ENCODE measurements at regions not wholly inside any gene's neighbourhood (a gene's known extent, or its start where the extent isn't known, plus 50 kb on each side); places are given as distances from the start of the nearest gene placed in this dataset.
"Not testable (repeated sequence)": the region's sequence is repeated elsewhere in the genome, so short reads cannot be mapped to it uniquely, and the experiment has no call there.

DNA sequence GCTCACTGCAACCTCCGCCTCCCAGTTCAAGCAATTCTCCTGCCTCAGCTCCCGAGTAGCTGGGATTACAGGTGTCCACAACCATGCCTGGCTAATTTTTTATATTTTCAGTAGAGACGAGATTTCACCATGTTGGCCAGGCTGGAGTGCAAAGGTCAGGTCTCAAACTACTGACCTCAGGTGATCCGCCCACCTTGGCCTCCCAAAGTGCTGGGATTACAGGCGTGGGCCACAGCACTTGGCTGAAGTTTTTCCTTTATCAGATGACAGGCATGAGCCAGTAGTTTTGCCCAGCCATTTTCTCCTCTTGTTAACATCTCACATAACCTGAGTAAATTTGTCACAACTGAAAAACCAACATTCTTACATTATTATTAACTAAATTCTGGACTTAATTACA, 470.7 kb upstream of the C16orf82 start:
- H3K4me1 Mint-ChIP-seq, H3K9me3 Mint-ChIP-seq, H3K4me3 Mint-ChIP-seq: not testable (repeated sequence)

DNA sequence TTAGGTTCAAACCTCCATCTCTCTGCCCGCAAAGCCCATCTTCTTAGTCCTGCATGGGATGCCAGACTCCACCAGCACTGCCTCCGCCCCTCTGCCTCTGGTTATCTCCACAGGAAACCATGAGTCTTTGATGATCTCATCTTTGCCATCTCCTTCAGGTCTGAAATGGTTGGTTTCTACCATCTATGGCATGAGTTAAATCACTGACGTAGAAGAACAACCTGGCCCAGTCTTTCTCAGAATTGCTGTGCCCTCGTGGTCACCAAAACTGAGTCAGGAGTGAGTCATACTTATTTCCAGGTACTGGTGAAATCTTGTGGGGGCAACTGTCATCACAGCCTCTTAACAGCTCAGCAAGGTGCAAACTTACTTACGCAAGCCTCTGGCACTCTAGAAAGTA, 468.7 kb upstream of the C16orf82 start:
- no peak overlapping the region for H3K4me3 Mint-ChIP-seq
- H3K27ac Mint-ChIP-seq = no peak overlapping the region
- H3K36me3 Mint-ChIP-seq = no peaks in the 10 kb centered on the region
- H3K9me3 Mint-ChIP-seq = no peaks in the 10 kb centered on the region
- H3K27me3 Mint-ChIP-seq = peaks cover 2% of the 10 kb centered on the region
- no peaks in the 10 kb centered on the region for H3K4me1 Mint-ChIP-seq

More for the DNA sequence above, 470.7 kb upstream of the C16orf82 start:
- H3K36me3 Mint-ChIP-seq, H3K27me3 Mint-ChIP-seq, H3K27ac Mint-ChIP-seq: not testable (repeated sequence)

DNA sequence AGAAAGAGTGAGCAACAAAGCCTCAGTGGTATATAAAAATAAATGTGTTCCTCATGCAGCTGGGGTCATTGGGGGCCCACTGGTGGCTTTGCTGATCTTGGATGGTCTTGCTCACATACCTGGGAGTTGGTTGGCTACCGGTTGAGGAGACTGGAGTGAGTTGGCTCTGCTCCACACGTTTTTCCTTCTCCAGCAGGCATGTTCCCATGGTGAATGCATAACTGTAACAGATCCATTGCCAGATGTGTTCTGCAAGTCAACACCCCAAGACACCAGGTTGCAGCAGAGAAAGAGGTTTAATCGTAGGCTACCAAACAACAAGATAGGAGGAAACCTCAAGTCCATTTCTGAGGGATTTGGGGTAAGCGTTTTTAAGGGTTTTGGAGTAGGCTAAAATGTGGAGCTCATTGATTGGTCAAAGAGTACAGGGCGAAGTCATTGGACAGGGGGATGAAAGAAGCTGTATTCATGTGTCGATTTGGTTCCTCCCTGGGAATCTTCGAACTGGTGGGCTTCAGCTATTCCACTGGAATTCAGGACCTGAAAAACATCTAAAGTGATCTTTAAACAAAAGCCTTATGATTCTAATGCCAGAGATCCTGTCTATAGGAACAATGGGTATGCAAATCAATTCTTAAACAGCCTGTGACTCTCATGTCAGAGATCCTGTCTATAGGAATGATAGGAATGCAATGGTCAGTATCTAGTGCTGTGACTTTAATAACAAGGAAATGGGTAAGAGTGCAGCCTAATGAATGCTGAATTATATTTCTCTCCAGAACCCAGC, 467.5 kb upstream of the C16orf82 start:
- Mint-ChIP-seq H3K27me3 (peaks cover 2% of the 10 kb centered on the region), H3K4me3 (no peak overlapping the region), H3K27ac (no peak overlapping the region), H3K36me3 (no peaks in the 10 kb centered on the region), H3K9me3 (no peaks in the 10 kb centered on the region), H3K4me1 (no peaks in the 10 kb centered on the region)

DNA sequence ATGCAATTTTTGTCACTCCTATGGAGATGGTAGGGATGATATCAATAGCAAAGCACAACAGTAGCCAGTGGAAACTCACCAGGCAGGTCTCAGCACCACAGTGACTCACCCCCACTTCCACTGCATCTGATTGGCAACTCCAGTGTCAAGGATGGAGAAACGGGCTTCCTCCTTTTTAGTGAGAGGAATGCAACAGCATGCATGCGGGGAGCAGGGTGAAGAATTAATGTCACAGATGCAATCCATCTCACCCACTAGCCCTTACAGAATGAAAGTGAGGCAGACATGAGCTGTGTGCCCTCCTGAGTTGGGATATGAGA, 467.0 kb upstream of the C16orf82 start:
- H3K36me3 Mint-ChIP-seq = no peaks in the 10 kb centered on the region
- H3K27me3 Mint-ChIP-seq = peaks cover 2% of the 10 kb centered on the region
- H3K27ac Mint-ChIP-seq = no peak overlapping the region
- H3K4me1 Mint-ChIP-seq = no peaks in the 10 kb centered on the region
- H3K9me3 Mint-ChIP-seq = no peaks in the 10 kb centered on the region
- H3K4me3 Mint-ChIP-seq = no peak overlapping the region

DNA sequence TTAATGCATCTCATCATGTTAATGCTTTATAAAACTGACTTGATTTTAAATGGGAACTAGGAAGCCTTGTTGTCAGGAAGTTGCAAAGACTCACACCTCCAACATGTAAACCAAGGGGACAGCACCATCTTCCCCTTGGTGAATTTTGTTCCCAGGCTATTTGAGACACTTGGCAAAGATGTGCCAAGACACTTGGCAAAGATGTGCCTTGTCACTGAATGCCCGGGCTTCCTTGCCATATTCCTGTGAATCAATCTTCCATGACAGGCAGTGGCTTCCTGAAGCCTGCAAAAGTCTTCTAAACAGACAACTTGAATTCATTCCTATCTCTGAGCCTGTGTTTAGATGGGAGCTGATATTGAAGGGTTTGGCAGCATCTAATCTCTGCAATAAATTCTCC, 465.4 kb upstream of the C16orf82 start:
- Mint-ChIP-seq H3K36me3 (no peaks in the 10 kb centered on the region), H3K4me1 (peaks cover 0 to 2% (median 0%) of the 10 kb centered on the region in 3 donors), H3K27ac (no peak overlapping the region), H3K27me3 (peaks cover 2% of the 10 kb centered on the region), H3K9me3 (no peaks in the 10 kb centered on the region), H3K4me3 (no peak overlapping the region)

DNA sequence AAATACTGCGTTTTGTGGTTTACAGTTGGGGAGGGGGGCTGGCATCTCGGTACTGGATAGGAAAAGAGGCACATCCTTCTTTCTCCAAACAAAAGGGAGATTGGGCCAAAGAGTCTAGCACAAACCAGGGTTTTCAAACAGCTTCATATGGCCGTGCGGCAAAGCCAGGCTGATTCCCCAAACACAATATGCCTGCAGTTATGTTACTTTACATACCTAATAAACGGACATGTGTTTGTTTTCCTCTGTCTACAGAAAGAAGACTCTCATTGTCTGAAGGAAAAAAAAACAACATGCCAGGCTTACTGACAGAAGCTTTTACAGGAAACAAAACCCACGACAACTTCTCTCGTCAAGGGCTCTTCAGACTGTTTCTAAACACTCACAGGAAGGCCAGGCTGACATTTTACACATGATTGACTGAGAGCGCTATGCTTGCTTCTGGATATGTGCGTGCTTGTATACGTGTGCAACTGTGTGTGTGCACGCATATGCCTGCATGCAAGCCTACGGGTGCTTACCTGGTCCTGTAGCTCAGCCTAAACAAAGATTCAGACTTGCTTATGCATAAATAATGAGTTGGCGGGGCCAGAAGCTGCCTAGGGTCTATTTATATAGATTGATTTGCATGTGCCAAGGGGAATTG, 461.0 kb upstream of the C16orf82 start:
- peaks cover 0 to 2% (median 0%) of the 10 kb centered on the region in 3 donors for H3K4me1 Mint-ChIP-seq
- no peak overlapping the region for H3K4me3 Mint-ChIP-seq
- H3K9me3 Mint-ChIP-seq = peaks cover 0 to 10% (median 0%) of the 10 kb centered on the region in 3 donors

DNA sequence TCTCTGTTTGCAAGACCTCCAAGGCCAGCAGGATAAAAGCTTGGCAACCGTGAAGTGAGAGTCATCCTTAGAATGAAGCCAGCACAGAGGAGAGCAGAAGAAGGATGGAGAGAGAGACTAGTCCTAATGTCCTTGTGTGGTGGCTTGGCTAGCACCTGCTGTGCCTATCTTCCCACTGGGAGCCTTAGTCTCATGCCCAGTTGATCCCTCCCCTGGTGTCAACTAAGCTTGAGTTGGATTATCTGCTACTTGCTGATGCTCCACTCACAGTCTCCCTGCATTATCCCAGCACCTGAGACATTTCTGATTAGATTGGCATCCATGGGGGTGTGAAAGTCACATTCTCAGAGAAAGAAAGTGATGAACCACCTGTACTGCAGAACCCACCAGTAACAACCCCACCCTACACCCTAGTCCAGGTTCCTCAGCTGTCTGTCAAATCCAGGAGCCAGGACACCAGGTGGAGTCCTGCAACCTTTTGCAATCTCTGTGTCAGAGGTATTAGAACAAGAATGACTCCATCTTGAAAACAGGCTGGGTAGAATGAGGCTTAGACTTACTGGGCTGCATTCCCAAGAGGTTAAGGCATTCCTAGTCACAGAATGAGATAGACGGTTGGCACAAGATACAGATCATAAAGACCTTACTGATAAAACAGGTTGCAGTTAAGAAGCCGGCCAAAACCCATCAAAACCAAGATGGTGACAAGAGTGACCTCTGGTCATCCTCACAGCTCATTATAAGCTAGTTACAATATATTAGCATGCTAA, 460.2 kb upstream of the C16orf82 start:
- H3K27ac Mint-ChIP-seq = no peak overlapping the region
- H3K27me3 Mint-ChIP-seq = peaks cover 2% of the 10 kb centered on the region

More for the DNA sequence above, 461.0 kb upstream of the C16orf82 start:
- peak overlapping the region in 1 of 3 donors; percentile 20 for H3K27ac Mint-ChIP-seq
- peaks cover 1% of the 10 kb centered on the region for H3K36me3 Mint-ChIP-seq
- peaks cover 2% of the 10 kb centered on the region for H3K27me3 Mint-ChIP-seq

DNA sequence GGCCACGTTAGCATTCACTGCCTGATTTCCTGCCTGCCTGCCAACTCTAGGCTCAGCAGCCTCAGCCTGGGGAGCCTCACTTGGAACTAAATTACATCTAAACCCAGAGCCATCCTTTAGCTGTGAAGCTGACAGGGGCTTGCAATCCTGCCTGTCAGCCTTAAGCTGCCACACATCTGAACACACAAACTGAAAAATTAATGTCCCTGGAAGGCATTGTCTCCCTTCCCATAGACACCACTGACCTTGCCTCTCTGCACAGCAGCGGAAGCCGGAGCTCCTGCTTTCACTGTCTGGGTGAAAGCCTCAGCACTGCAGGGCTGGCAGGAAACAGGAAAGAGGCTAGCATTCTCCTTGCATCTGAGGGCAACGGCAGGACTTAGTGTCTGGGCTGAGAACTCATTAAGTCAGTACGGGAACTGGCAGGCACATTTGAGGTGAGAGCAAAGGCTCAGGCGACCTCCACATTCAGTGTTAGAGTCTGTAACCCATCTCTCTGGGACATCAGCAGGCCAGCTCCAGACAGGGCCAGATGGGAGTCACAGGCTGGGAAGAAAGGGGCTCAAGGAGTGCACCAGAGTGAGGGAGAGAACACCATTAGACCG, 452.4 kb upstream of the C16orf82 start:
- H3K27me3 Mint-ChIP-seq = no peaks in the 10 kb centered on the region
- peaks cover 2% of the 10 kb centered on the region for H3K36me3 Mint-ChIP-seq
- H3K27ac Mint-ChIP-seq = no peak overlapping the region
- peaks cover 0 to 9% (median 3%) of the 10 kb centered on the region in 3 donors for H3K9me3 Mint-ChIP-seq
- no peaks in the 10 kb centered on the region for H3K4me1 Mint-ChIP-seq
- H3K4me3 Mint-ChIP-seq = no peak overlapping the region

More for the DNA sequence above, 460.2 kb upstream of the C16orf82 start:
- peaks cover 1% of the 10 kb centered on the region for H3K36me3 Mint-ChIP-seq
- peaks cover 0 to 10% (median 0%) of the 10 kb centered on the region in 3 donors for H3K9me3 Mint-ChIP-seq
- no peak overlapping the region for H3K4me3 Mint-ChIP-seq
- H3K4me1 Mint-ChIP-seq = peaks cover 0 to 2% (median 0%) of the 10 kb centered on the region in 3 donors

DNA sequence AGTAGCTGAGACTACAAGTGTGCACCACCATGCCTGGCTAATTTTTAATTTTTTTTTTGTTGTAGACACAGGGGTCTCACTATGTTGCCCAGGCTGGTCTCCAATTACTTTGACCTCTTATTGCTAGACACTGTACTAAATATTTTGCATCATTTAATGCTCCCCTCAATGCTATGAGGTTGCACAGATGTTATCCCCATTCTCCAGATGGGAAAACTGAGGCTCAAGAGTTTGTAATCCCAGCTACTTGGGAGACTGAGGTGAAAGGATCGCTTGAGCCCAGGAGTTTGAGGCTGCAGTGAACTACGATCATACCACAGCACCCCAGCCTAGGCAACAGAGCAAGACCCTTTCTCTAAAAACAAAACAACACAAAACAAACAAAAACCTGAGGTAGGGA, 443.3 kb upstream of the C16orf82 start:
- Mint-ChIP-seq H3K9me3 (peaks cover 4 to 15% (median 7%) of the 10 kb centered on the region in 3 donors), H3K36me3 (no peaks in the 10 kb centered on the region), H3K4me1 (no peaks in the 10 kb centered on the region), H3K27ac (no peak overlapping the region), H3K4me3 (no peak overlapping the region), H3K27me3 (no peaks in the 10 kb centered on the region)

DNA sequence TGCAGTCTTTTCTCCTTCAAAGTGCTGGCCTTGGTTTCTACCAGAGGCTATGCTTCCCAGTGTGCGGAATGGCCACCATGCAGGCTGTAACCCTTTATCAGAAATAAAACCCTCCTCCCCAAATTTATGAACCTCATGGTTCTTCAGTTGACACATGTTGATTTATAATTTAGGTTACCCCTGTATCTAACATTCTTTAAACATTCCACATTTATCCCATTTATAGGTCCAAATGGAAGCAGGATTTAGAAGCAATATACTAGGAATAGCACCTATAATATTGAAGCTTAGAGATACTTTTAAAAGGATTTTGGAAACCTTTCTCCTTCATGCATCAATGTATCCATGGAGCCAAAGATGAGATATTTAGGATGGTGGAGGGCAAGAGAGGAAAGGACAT, 438.8 kb upstream of the C16orf82 start:
- peaks cover 11 to 28% (median 21%) of the 10 kb centered on the region in 3 donors for H3K9me3 Mint-ChIP-seq

DNA sequence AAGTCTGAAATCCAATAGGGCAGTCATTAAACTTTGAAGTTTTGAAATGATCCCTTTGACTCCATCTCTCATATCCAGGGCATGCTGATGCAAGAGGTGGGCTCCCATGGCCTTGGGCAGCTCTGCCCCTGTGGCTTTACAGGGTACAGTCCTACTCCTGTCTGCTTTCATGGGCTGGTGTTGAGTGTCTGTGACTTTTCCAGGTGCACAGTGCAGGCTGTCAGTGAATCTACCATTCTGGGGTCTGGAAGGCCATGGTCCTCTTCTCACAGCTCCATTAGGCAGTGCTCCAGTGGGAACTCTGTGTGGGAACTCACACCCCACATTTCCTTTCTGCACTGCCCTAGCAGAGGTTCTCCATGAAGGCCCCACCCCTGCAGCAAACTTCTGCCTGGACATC, 435.4 kb upstream of the C16orf82 start:
- not testable (repeated sequence) for H3K4me3 Mint-ChIP-seq, H3K27me3 Mint-ChIP-seq, H3K4me1 Mint-ChIP-seq, H3K36me3 Mint-ChIP-seq, H3K27ac Mint-ChIP-seq
- peaks cover 12 to 37% (median 25%) of the 10 kb centered on the region in 3 donors for H3K9me3 Mint-ChIP-seq

More for the DNA sequence above, 438.8 kb upstream of the C16orf82 start:
- Mint-ChIP-seq H3K4me1 (no peaks in the 10 kb centered on the region), H3K27me3 (no peaks in the 10 kb centered on the region), H3K4me3 (no peak overlapping the region), H3K27ac (no peak overlapping the region), H3K36me3 (no peaks in the 10 kb centered on the region)

DNA sequence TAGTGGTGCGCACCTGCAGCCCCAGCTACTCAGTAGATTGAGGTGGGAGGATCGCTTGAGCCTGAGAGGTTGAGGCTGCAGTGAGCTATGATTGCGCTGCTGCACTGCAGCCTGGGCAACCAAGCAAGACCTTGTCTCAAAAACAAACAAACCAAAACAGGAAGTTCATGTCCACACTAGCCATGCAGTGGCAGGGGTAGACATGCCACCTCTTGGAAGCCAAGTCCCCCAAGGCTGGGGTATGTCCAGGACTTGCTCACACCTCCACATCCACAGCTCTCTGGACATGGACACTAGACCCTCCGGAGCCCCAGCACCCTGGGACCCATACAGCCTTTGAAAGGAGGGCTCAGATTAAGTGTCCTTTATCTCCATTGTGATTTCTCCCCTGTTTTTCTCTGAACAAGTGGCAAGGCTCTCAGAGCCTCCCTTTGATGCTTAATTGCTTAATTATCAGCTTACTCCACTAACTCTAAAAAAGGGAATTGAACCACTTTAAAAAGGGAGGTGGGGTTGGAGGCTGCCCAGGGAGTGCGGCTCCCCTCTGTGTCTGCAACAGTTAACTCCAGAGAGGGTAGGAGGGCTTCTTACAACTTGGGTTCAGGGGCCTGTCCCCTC, 424.6 kb upstream of the C16orf82 start:
- Mint-ChIP-seq H3K27ac (no peak overlapping the region), H3K9me3 (peaks cover 0 to 2% (median 0%) of the 10 kb centered on the region in 3 donors), H3K4me3 (no peak overlapping the region), H3K27me3 (no peaks in the 10 kb centered on the region), H3K36me3 (no peaks in the 10 kb centered on the region), H3K4me1 (no peaks in the 10 kb centered on the region)

DNA sequence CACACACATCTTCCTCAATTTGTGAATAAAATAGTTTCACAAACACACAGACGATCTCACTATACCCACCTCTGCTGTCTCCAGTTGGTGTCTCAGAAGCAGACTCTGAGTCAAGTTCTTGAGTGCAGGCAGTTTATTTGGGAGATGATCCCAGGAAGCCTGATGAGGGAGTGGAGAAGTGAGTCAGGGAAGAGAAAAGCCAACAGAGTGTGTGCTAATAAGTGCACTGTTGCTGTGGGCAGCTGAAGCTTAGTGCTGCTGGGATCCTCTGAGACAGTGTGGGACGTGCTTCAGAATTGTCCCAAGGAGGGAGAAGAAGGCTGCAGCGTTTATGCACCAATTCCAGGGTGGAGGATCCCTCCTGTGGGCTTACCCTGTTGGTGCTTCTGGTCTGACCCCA, 423.2 kb upstream of the C16orf82 start:
- H3K9me3 Mint-ChIP-seq = peaks cover 0 to 2% (median 0%) of the 10 kb centered on the region in 3 donors
- no peaks in the 10 kb centered on the region for H3K4me1 Mint-ChIP-seq
- H3K27me3 Mint-ChIP-seq = no peaks in the 10 kb centered on the region
- H3K36me3 Mint-ChIP-seq = no peaks in the 10 kb centered on the region
- no peak overlapping the region for H3K27ac Mint-ChIP-seq
- H3K4me3 Mint-ChIP-seq = no peak overlapping the region

DNA sequence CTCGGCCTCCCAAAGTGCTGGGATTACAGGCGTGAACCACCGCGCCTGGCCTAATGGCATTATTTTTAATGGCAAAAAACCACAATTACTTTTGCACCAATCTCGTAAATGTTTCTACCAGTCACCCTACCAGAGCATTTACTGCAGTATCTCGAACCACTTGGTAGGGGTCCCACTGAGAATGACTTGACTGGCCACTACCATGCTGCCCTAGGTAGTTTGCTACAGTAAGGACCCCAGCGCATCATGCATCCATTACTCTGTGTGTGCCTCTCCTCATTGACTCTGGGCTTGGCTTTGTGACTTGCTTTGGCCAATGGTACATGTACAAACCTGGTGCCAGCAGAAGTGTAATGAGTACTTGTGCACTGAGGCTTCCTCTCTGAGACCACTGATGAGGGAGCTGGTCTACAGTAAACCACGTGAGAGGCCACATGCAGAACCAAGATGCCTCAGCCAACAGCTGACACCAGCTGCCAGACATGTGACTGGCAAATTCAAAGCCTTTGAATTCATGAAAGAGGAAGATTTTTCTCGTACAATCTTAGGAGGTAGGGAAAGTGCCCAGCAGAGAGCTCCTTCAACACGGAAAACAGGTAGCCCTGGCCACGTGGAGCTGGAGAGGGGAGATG, 421.7 kb upstream of the C16orf82 start:
- H3K4me3 Mint-ChIP-seq = no peak overlapping the region
- H3K9me3 Mint-ChIP-seq = peaks cover 0 to 2% (median 0%) of the 10 kb centered on the region in 3 donors
- no peaks in the 10 kb centered on the region for H3K27me3 Mint-ChIP-seq
- no peaks in the 10 kb centered on the region for H3K4me1 Mint-ChIP-seq
- H3K27ac Mint-ChIP-seq = peak overlapping the region in 1 of 3 donors; percentile 57
- no peaks in the 10 kb centered on the region for H3K36me3 Mint-ChIP-seq
